BJ (cell line): ENCODE measurements at regions not wholly inside any gene's neighbourhood (a gene's known extent, or its start where the extent isn't known, plus 50 kb on each side); places are given as distances from the start of the nearest gene placed in this dataset.

Experiments used
- CTCF ChIA-PET: fragments of 350-600 bp; formaldehyde crosslinking; extraction: SDS; loops from one replicate; lab custom pipeline; 2021; ENCODE audit warnings: antibody characterized with exemption, inconsistent platforms; lab: Yijun Ruan, JAX
- POLR2A ChIA-PET: fragments of 300-600 bp; sonication (Branson Sonifier 250); formaldehyde crosslinking; extraction: SDS; loops from one replicate; lab custom pipeline; 2021; ENCODE audit warnings: antibody characterized with exemption; lab: Charles Lee
- DNase-seq: peaks from one replicate; pipeline ENCODE4 v3.0.0-alpha.2; 2011; ENCODE audit warnings: low read depth
- H3K27me3 ChIP-seq: 2 replicates; pipeline ENCODE4 v1.6.0; 2011; ENCODE audit warnings: low read length; ENCODE audit not compliant: control insufficient read depth, insufficient read depth
- H3K36me3 ChIP-seq: 2 replicates; pipeline ENCODE4 v1.5.1; 2011; ENCODE audit warnings: low read length; ENCODE audit not compliant: control insufficient read depth, insufficient read depth
- H3K4me3 ChIP-seq: 2 replicates; pipeline ENCODE4 v1.5.1; 2011; ENCODE audit warnings: low read depth, mild to moderate bottlenecking, control low read depth, low read length
- CTCF ChIP-seq: IDR thresholded peaks from 2 replicates; pipeline ENCODE4 v1.5.1; 2011; ENCODE audit warnings: low read depth, mild to moderate bottlenecking, control low read depth, inconsistent platforms, low read length, moderate library complexity; ENCODE audit not compliant: insufficient read depth

- ChIA-PET POLR2A (no interaction called here), CTCF (no interaction called here)
- TF ChIP-seq CTCF: no peak
- Histone ChIP-seq H3K4me3 (no peak overlapping the region), H3K27me3 (no peaks in the 10 kb centered on the region), H3K36me3 (no peaks in the 10 kb centered on the region)
- DNase-seq: no peak
These were observed 923.6 kb upstream of the TENM3 start for GRCh38 chr4:181319629-181320028.

GRCh38 chr4:181323061-181323460 lies 920.1 kb upstream of the TENM3 start:
- no peak for DNase-seq
- Histone ChIP-seq H3K27me3 (no peaks in the 10 kb centered on the region), H3K4me3 (no peak overlapping the region), H3K36me3 (no peaks in the 10 kb centered on the region)
- POLR2A ChIA-PET: no interaction called here
- CTCF ChIA-PET: no interaction called here
- no peak for TF ChIP-seq CTCF

- CTCF ChIA-PET: no interaction called here
- POLR2A ChIA-PET: no interaction called here
These were observed 912.5 kb upstream of the TENM3 start for GRCh38 chr4:181330654-181331201.

GRCh38 chr4:181331214-181331613 lies 912.0 kb upstream of the TENM3 start:
- Histone ChIP-seq H3K27me3 (no peaks in the 10 kb centered on the region), H3K36me3 (no peaks in the 10 kb centered on the region), H3K4me3 (no peak overlapping the region)
- DNase-seq: no peak
- ChIA-PET CTCF (no interaction called here), POLR2A (no interaction called here)
- no peak for TF ChIP-seq CTCF

More at GRCh38 chr4:181330654-181331201, 912.5 kb upstream of the TENM3 start:
- H3K36me3 ChIP-seq: no peaks in the 10 kb centered on the region
- no peak for DNase-seq
- H3K27me3 ChIP-seq: no peaks in the 10 kb centered on the region
- H3K4me3 ChIP-seq: no peak overlapping the region
- no peak for TF ChIP-seq CTCF

- DNase-seq: no peak
- ChIA-PET CTCF (no interaction called here), POLR2A (no interaction called here)
- TF ChIP-seq CTCF: no peak
- Histone ChIP-seq H3K4me3 (no peak overlapping the region), H3K36me3 (no peaks in the 10 kb centered on the region), H3K27me3 (no peaks in the 10 kb centered on the region)
These were observed 897.3 kb upstream of the TENM3 start for GRCh38 chr4:181345931-181346330.
